IMR-90 (cell line): ENCODE measurements at regions not wholly inside any gene's neighbourhood (a gene's known extent, or its start where the extent isn't known, plus 50 kb on each side); places are given as distances from the start of the nearest gene placed in this dataset.

Experiments used
- ATAC-seq: fragments of 200-7000 bp; cut with Tn5 transposase; 2 replicates; pipeline ENCODE4 v1.9.1; 2020; ENCODE audit warnings: low read depth, mild to moderate bottlenecking, moderate library complexity
- BruUV-seq: library from RNA; stranded (reverse); fragments of 400-500 nt; replicated peaks from 2 replicates; lab custom pipeline; 2021; lab: Mats Ljungman, UMichigan
- CTCF ChIA-PET: fragments of 300-600 bp; formaldehyde crosslinking; extraction: SDS; loops from one replicate; lab custom pipeline; 2021; ENCODE audit warnings: antibody characterized with exemption; lab: Yijun Ruan, JAX
- POLR2A ChIA-PET: fragments of 300-600 bp; sonication (Branson Sonifier 250); formaldehyde crosslinking; loops from one replicate; lab custom pipeline; 2022; ENCODE audit warnings: antibody characterized with exemption; ENCODE audit not compliant: unreplicated experiment; lab: Charles Lee
- DNase-seq: peaks from one replicate; pipeline ENCODE4 v3.0.0; 2013
- H2AFZ ChIP-seq: replicated peaks from 2 replicates; pipeline ENCODE3; 2013; ENCODE audit warnings: low read length, mild to moderate bottlenecking; ENCODE audit not compliant: poor library complexity
- H2AK5ac ChIP-seq: 2 replicates; pipeline ENCODE4 v1.6.1; 2013; ENCODE audit warnings: low read depth, low read length, inconsistent platforms
- H2AK9ac ChIP-seq: replicated peaks from 2 replicates; pipeline ENCODE3; 2013; ENCODE audit warnings: mild to moderate bottlenecking, low read depth, low read length, moderate library complexity; ENCODE audit not compliant: poor library complexity
- H2BK120ac ChIP-seq: 2 replicates; pipeline ENCODE4 v1.6.1; 2013; ENCODE audit warnings: low read depth, low read length, inconsistent platforms
- H2BK15ac ChIP-seq: 3 replicates; pipeline ENCODE4 v1.6.1; 2013; ENCODE audit warnings: low read depth, low read length, inconsistent platforms
- H2BK20ac ChIP-seq: 2 replicates; pipeline ENCODE4 v1.6.1; 2013; ENCODE audit warnings: low read depth, mild to moderate bottlenecking, inconsistent platforms, low read length, moderate library complexity
- H2BK5ac ChIP-seq: 2 replicates; pipeline ENCODE4 v1.6.1; 2013; ENCODE audit warnings: mild to moderate bottlenecking, low read depth, low read length, inconsistent platforms; ENCODE audit not compliant: poor library complexity, severe bottlenecking
- H3K14ac ChIP-seq: replicated peaks from 2 replicates; pipeline ENCODE4 v1.6.1; 2013; ENCODE audit warnings: low read depth, low read length, inconsistent platforms
- H3K18ac ChIP-seq: 2 replicates; pipeline ENCODE4 v1.6.1; 2013; ENCODE audit warnings: low read depth, low read length, control low read depth
- H3K23ac ChIP-seq: 2 replicates; pipeline ENCODE4 v1.6.1; 2013; ENCODE audit warnings: low read depth, low read length, inconsistent platforms
- H3K27ac ChIP-seq: 2 replicates; pipeline ENCODE4 v1.5.1; 2013; ENCODE audit warnings: mild to moderate bottlenecking, control low read depth, low read length; ENCODE audit not compliant: insufficient read depth
- H3K27me3 ChIP-seq: 2 replicates; pipeline ENCODE4 v1.6.1; 2013; ENCODE audit warnings: low read length; ENCODE audit not compliant: control insufficient read depth, insufficient read depth
- H3K36me3 ChIP-seq: 2 replicates; pipeline ENCODE4 v1.6.1; 2013; ENCODE audit warnings: low read length, mixed read lengths; ENCODE audit not compliant: control insufficient read depth, insufficient read depth
- H3K4ac ChIP-seq: 2 replicates; pipeline ENCODE4 v1.6.1; 2013; ENCODE audit warnings: low read depth, low read length, inconsistent platforms
- H3K4me1 ChIP-seq: 2 replicates; pipeline ENCODE4 v1.6.1; 2013; ENCODE audit warnings: low read length, mixed read lengths; ENCODE audit not compliant: control insufficient read depth, insufficient read depth
- H3K4me2 ChIP-seq: 2 replicates; pipeline ENCODE4 v1.6.1; 2013; ENCODE audit warnings: low read depth, mild to moderate bottlenecking, control low read depth, low read length, moderate library complexity
- H3K4me3 ChIP-seq: 2 replicates; pipeline ENCODE4 v1.5.1; 2013; ENCODE audit warnings: low read depth, mild to moderate bottlenecking, control low read depth, low read length, moderate library complexity; ENCODE audit not compliant: insufficient read depth
- H3K56ac ChIP-seq: 2 replicates; pipeline ENCODE4 v1.6.1; 2013; ENCODE audit warnings: low read length, inconsistent platforms; ENCODE audit not compliant: insufficient read depth; ENCODE audit errors: extremely low read depth
- H3K79me1 ChIP-seq, 2 experiments: 2 replicates each; pipeline ENCODE4 v1.6.1; 2013; ENCODE audit warnings: low read length in 2 of 2, inconsistent platforms in 1 of 2, low read depth in 1 of 2
- H3K9ac ChIP-seq: 2 replicates; pipeline ENCODE4 v1.6.1; 2013; ENCODE audit warnings: low read depth, low read length, control low read depth
- H3K9me1 ChIP-seq: 2 replicates; pipeline ENCODE4 v1.6.1; 2013; ENCODE audit warnings: low read length, inconsistent platforms; ENCODE audit not compliant: insufficient read depth
- H3K9me3 ChIP-seq: 2 replicates; pipeline ENCODE4 v1.6.1; 2013; ENCODE audit warnings: low read length; ENCODE audit not compliant: control insufficient read depth, insufficient read depth
- H4K20me1 ChIP-seq: 2 replicates; pipeline ENCODE4 v1.6.1; 2013; ENCODE audit warnings: low read length, inconsistent platforms; ENCODE audit not compliant: insufficient read depth
- H4K5ac ChIP-seq: 2 replicates; pipeline ENCODE4 v1.6.1; 2013; ENCODE audit warnings: mild to moderate bottlenecking, low read depth, low read length, control low read depth
- H4K8ac ChIP-seq, 2 experiments: 2 replicates each; pipeline ENCODE4 v1.6.1; 2013; ENCODE audit warnings: low read depth in 2 of 2, low read length in 2 of 2, control low read depth in 1 of 2, inconsistent platforms in 1 of 2
- H4K91ac ChIP-seq: 2 replicates; pipeline ENCODE4 v1.6.1; 2013; ENCODE audit warnings: low read depth, low read length, inconsistent platforms; ENCODE audit not compliant: insufficient read depth
- FOS ChIP-seq: fragments of 150-350 bp; IDR thresholded peaks from 2 replicates; pipeline ENCODE4 v1.6.1; 2016; ENCODE audit warnings: low read depth, low read length
- RFX5 ChIP-seq: IDR thresholded peaks from 2 replicates; pipeline ENCODE4 v1.8.0; 2012; ENCODE audit warnings: low read depth, mild to moderate bottlenecking, low read length, moderate library complexity
- WGBS, 2 experiments: methylation state at CpG; one replicate each; pipeline versions ENCODE4 v1.1.5 to v1.1.7; 2013; ENCODE audit warnings: missing lambda C conversion rate in 2 of 2; ENCODE audit not compliant: insufficient read length in 1 of 2; ENCODE audit errors: extremely low coverage in 2 of 2; 5-methylcytosine and 5-hydroxymethylcytosine counted together
- dilution Hi-C: fragments of 300-500 bp; cut with HindIII; formaldehyde crosslinking; loops from one replicate; pipeline ENCODE4 v1.14.3; 2018; ENCODE audit warnings: low sequenced_read_pairs; ENCODE audit not compliant: unreplicated experiment
- in situ Hi-C: fragments of 300-500 bp; cut with MboI; formaldehyde crosslinking; loops from 3 replicates; pipeline ENCODE4 v1.14.3; 2019; ENCODE audit warnings: low sequenced_read_pairs, inconsistent platforms, mixed read lengths
- intact Hi-C: fragments of 100-400 bp; cut with micrococcal nuclease; formaldehyde crosslinking; loops from 2 replicates; pipeline ENCODE4 v1.10.0; 2022

DNA sequence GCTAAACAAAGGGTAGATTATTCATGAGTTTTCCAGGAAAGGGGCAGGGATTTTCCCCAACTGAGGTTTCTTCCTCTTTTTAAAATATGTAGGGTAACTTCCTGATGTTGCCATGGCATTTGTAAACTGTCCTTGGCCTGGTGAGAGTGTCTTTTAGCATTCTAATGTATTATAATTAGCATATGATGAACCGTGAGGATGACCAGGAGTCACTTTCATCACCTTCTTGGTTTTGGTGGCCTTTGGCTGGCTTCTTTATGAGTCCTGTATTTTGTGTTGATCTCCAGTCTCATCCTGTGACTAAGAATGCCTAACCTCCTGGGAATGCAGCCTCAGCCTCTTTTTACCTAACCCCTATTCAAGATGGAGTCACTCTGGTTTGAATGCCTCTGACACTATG lies 391.0 kb upstream of the LINC00305 start:
- H3K4me3 ChIP-seq, result no peak overlapping the region
- H3K27me3 ChIP-seq, result no peaks in the 10 kb centered on the region
- no peak overlapping the region for H3K23ac ChIP-seq
- H3K9ac ChIP-seq, result no peak overlapping the region
- H3K4ac ChIP-seq, result no peak overlapping the region
- H4K20me1 ChIP-seq, result no peaks in the 10 kb centered on the region
- H2BK20ac ChIP-seq, result no peak overlapping the region
- H3K4me1 ChIP-seq, result no peaks in the 10 kb centered on the region
- POLR2A ChIA-PET, result no interaction called here
- no TSS peak for BruUV-seq
- H3K14ac ChIP-seq, result no peak overlapping the region
- ATAC-seq (no peak), DNase-seq (no peak)
- no peak overlapping the region for H2AK9ac ChIP-seq
- H3K56ac ChIP-seq, result no peak overlapping the region
- no peak overlapping the region for H2AK5ac ChIP-seq
- no peak overlapping the region for H2BK120ac ChIP-seq
- in situ Hi-C loops (no loop called here), dilution Hi-C loops (no loop called here), intact Hi-C loops (no loop called here)
- peaks cover 5% of the 10 kb centered on the region for H3K9me3 ChIP-seq
- WGBS, 2 experiments, result no CpG with 5 or more reads among the region's 1 CpG
- no peak overlapping the region for H2BK15ac ChIP-seq
- no peak overlapping the region for H3K18ac ChIP-seq
- H3K9me1 ChIP-seq, result no peaks in the 10 kb centered on the region
- no peak overlapping the region for H2BK5ac ChIP-seq
- no peak overlapping the region for H4K5ac ChIP-seq
- no peak overlapping the region for H4K8ac ChIP-seq
- CTCF ChIA-PET, result interaction anchor here (0.6 kb wide), 1 partner anchor 488 kb away, joined by 3 read pairs; no protein-coding TSS in a partner anchor
- H2AFZ ChIP-seq, result no peak overlapping the region
- H4K91ac ChIP-seq, result no peak overlapping the region
- H3K4me2 ChIP-seq, result no peak overlapping the region
- H3K27ac ChIP-seq, result no peak overlapping the region
- TF ChIP-seq FOS (no peak), RFX5 (no peak)
- H3K79me1 ChIP-seq, result no peaks in the 10 kb centered on the region
- H3K36me3 ChIP-seq, result no peaks in the 10 kb centered on the region
